HEK293T (cell line): ENCODE measurements at regions not wholly inside any gene's neighbourhood (a gene's known extent, or its start where the extent isn't known, plus 50 kb on each side); places are given as distances from the start of the nearest gene placed in this dataset.

ENCODE experiments used
- CTCF ChIA-PET: fragments of 350-600 bp; formaldehyde crosslinking; extraction: SDS; loops from one replicate; lab custom pipeline; 2021; ENCODE audit warnings: antibody characterized with exemption, inconsistent platforms; lab: Yijun Ruan, JAX
- POLR2A ChIA-PET: fragments of 350-600 bp; formaldehyde crosslinking; extraction: SDS; loops from one replicate; lab custom pipeline; 2020; ENCODE audit warnings: antibody characterized with exemption, inconsistent platforms; lab: Yijun Ruan, JAX
- DNase-seq: peaks from one replicate; pipeline ENCODE4 v3.0.0; 2012; ENCODE audit warnings: mixed read lengths; ENCODE audit errors: extremely low spot score
- ARNT ChIP-seq: fragments of 450-650 bp; IDR thresholded peaks from 2 replicates; pipeline ENCODE4 v1.6.1; 2017; ENCODE audit warnings: mild to moderate bottlenecking
- BHLHE40 ChIP-seq: fragments of 450-650 bp; IDR thresholded peaks from 2 replicates; pipeline ENCODE4 v1.6.1; 2016; ENCODE audit warnings: mild to moderate bottlenecking, moderate library complexity, borderline replicate concordance
- CTBP1 ChIP-seq: fragments of 450-650 bp; IDR thresholded peaks from 2 replicates; pipeline ENCODE4 v1.6.1; 2016; ENCODE audit warnings: borderline replicate concordance
- ELF4 ChIP-seq: fragments of 450-650 bp; IDR thresholded peaks from 2 replicates; pipeline ENCODE4 v1.6.1; 2017; ENCODE audit warnings: antibody characterized with exemption
- FOXA1 ChIP-seq: fragments of 450-650 bp; IDR thresholded peaks from 2 replicates; pipeline ENCODE4 v1.6.1; 2016; ENCODE audit warnings: mild to moderate bottlenecking
- FOXK2 ChIP-seq: fragments of 450-650 bp; IDR thresholded peaks from 2 replicates; pipeline ENCODE4 v1.6.1; 2016; ENCODE audit warnings: mild to moderate bottlenecking
- FOXM1 ChIP-seq: fragments of 450-650 bp; IDR thresholded peaks from 2 replicates; pipeline ENCODE4 v1.6.1; 2017; ENCODE audit warnings: mild to moderate bottlenecking, borderline replicate concordance
- HDGF ChIP-seq: fragments of 450-650 bp; IDR thresholded peaks from 2 replicates; pipeline ENCODE4 v1.6.1; 2017; ENCODE audit warnings: antibody characterized with exemption, borderline replicate concordance
- L3MBTL2 ChIP-seq: fragments of 450-650 bp; conservative IDR thresholded peaks from 2 replicates; pipeline ENCODE4 v1.6.1; 2016; ENCODE audit warnings: mild to moderate bottlenecking
- LEF1 ChIP-seq: fragments of 450-650 bp; IDR thresholded peaks from 2 replicates; pipeline ENCODE4 v1.6.1; 2017; ENCODE audit warnings: mild to moderate bottlenecking, borderline replicate concordance
- NFRKB ChIP-seq: fragments of 450-650 bp; IDR thresholded peaks from 2 replicates; pipeline ENCODE4 v1.6.1; 2016; ENCODE audit warnings: mild to moderate bottlenecking, moderate library complexity
- PKNOX1 ChIP-seq: fragments of 450-650 bp; IDR thresholded peaks from 2 replicates; pipeline ENCODE4 v1.6.1; 2016
- SP1 ChIP-seq: fragments of 450-650 bp; IDR thresholded peaks from 2 replicates; pipeline ENCODE4 v1.6.1; 2017
- SUZ12 ChIP-seq: fragments of 450-650 bp; IDR thresholded peaks from 2 replicates; pipeline ENCODE4 v1.6.1; 2016; ENCODE audit warnings: mild to moderate bottlenecking
- TARDBP ChIP-seq: fragments of 450-650 bp; IDR thresholded peaks from 2 replicates; pipeline ENCODE4 v1.6.1; 2016
- ZNF384 ChIP-seq: fragments of 450-650 bp; IDR thresholded peaks from 2 replicates; pipeline ENCODE4 v1.6.1; 2016

GRCh38 chr5:92741906-92742305 is 839.1 kb downstream of the NR2F1-AS1 start:
- POLR2A ChIA-PET, result no interaction called here
- CTCF ChIA-PET, result no interaction called here
- TF ChIP-seq CTBP1, result no peak
- TF ChIP-seq L3MBTL2, result no peak
- TF ChIP-seq ARNT, result no peak
- no peak for TF ChIP-seq FOXM1
- no peak for TF ChIP-seq ELF4
- no peak for TF ChIP-seq PKNOX1
- no peak for TF ChIP-seq ZNF384
- TF ChIP-seq LEF1, result no peak
- no peak for TF ChIP-seq SP1
- DNase-seq, result no peak

GRCh38 chr5:92734211-92734940 is 846.6 kb downstream of the NR2F1-AS1 start:
- TF ChIP-seq FOXM1 (no peak), TARDBP (no peak), NFRKB (no peak), FOXA1 (no peak)
- POLR2A ChIA-PET, result no interaction called here
- CTCF ChIA-PET, result no interaction called here
- DNase-seq, result no peak

- no peak for TF ChIP-seq HDGF
- no peak for TF ChIP-seq TARDBP
- no peak for TF ChIP-seq BHLHE40
- TF ChIP-seq SP1, result no peak
- TF ChIP-seq FOXM1, result no peak
- no peak for TF ChIP-seq FOXK2
- TF ChIP-seq ARNT, result no peak
- no peak for TF ChIP-seq ELF4
- TF ChIP-seq SUZ12, result no peak
- TF ChIP-seq FOXA1, result no peak
- no peak for TF ChIP-seq PKNOX1
- TF ChIP-seq L3MBTL2, result no peak
- TF ChIP-seq ZNF384, result no peak
Measured at GRCh38 chr5:92730486-92730885, 850.5 kb downstream of the NR2F1-AS1 start.

GRCh38 chr5:92729088-92729487 is 851.9 kb downstream of the NR2F1-AS1 start:
- ChIA-PET CTCF (no interaction called here), POLR2A (no interaction called here)
- TF ChIP-seq FOXM1 (no peak), SP1 (no peak), CTBP1 (no peak), ARNT (no peak), TARDBP (no peak), BHLHE40 (no peak), PKNOX1 (no peak), NFRKB (no peak), HDGF (no peak), SUZ12 (no peak), L3MBTL2 (no peak), LEF1 (no peak), ZNF384 (no peak), FOXK2 (no peak)
- no peak for DNase-seq

More at GRCh38 chr5:92730486-92730885, 850.5 kb downstream of the NR2F1-AS1 start:
- ChIA-PET POLR2A (no interaction called here), CTCF (no interaction called here)
- no peak for DNase-seq

- DNase-seq, result no peak
- POLR2A ChIA-PET, result no interaction called here
- TF ChIP-seq LEF1 (no peak), PKNOX1 (no peak), CTBP1 (no peak), ZNF384 (no peak), SUZ12 (no peak), NFRKB (no peak), FOXK2 (no peak), TARDBP (no peak), ELF4 (no peak), FOXM1 (no peak), BHLHE40 (no peak), SP1 (no peak), HDGF (no peak), L3MBTL2 (no peak)
- CTCF ChIA-PET, result no interaction called here
Measured at GRCh38 chr5:92715946-92716520, 865.0 kb downstream of the NR2F1-AS1 start.

- CTCF ChIA-PET, result no interaction called here
- POLR2A ChIA-PET, result no interaction called here
- no peak for TF ChIP-seq L3MBTL2
- TF ChIP-seq LEF1, result no peak
- TF ChIP-seq NFRKB, result no peak
- TF ChIP-seq SP1, result no peak
- no peak for TF ChIP-seq HDGF
- no peak for TF ChIP-seq CTBP1
- TF ChIP-seq FOXK2, result no peak
- no peak for TF ChIP-seq FOXA1
- TF ChIP-seq FOXM1, result no peak
- TF ChIP-seq ELF4, result no peak
- no peak for TF ChIP-seq BHLHE40
- TF ChIP-seq PKNOX1, result no peak
- no peak for DNase-seq
Measured at GRCh38 chr5:92713826-92714225, 867.2 kb downstream of the NR2F1-AS1 start.
